Activated B cell treated with CpG ODN at 0.5 μM for 24 hours (primary cell): ENCODE measurements at regions not wholly inside any gene's neighbourhood (a gene's known extent, or its start where the extent isn't known, plus 50 kb on each side); places are given as distances from the start of the nearest gene placed in this dataset.

ENCODE experiments used
- ATAC-seq: fragments of 200-7000 bp; cut with Tn5 transposase; one replicate; pipeline ENCODE4 v1.10.0; 2021; ENCODE audit warnings: low read depth, mild to moderate bottlenecking, moderate library complexity
- CTCF ChIA-PET: fragments of 350-600 bp; sonication (Branson Sonifier 250); formaldehyde crosslinking; loops from one replicate; lab custom pipeline; 2021; ENCODE audit warnings: antibody characterized with exemption; lab: Charles Lee
- POLR2A ChIA-PET: fragments of 350-600 bp; sonication (Branson Sonifier 250); formaldehyde crosslinking; loops from one replicate; lab custom pipeline; 2021; ENCODE audit warnings: antibody characterized with exemption; lab: Charles Lee
- DNase-seq: peaks from one replicate; pipeline ENCODE4 v3.0.0; 2022
- H3K27ac Mint-ChIP-seq: one replicate; pipeline ENCODE4 v1.8.0; 2020; ENCODE audit warnings: mixed read lengths
- H3K27me3 Mint-ChIP-seq: one replicate; pipeline ENCODE4 v1.8.0; 2021; ENCODE audit warnings: mixed read lengths
- H3K36me3 Mint-ChIP-seq: one replicate; pipeline ENCODE4 v1.8.0; 2021; ENCODE audit warnings: low read depth, mixed read lengths
- H3K4me1 Mint-ChIP-seq: one replicate; pipeline ENCODE4 v1.8.0; 2021; ENCODE audit warnings: mixed read lengths
- H3K4me3 Mint-ChIP-seq: one replicate; pipeline ENCODE4 v1.8.0; 2020; ENCODE audit warnings: mild to moderate bottlenecking, mixed read lengths
- H3K9me3 Mint-ChIP-seq: one replicate; pipeline ENCODE4 v1.8.0; 2020; ENCODE audit warnings: mixed read lengths
- CTCF ChIP-seq: fragments of 200-600 bp; IDR thresholded peaks from one replicate; pipeline ENCODE4 v1.8.0; 2022; ENCODE audit warnings: antibody characterized with exemption, mild to moderate bottlenecking
- intact Hi-C: fragments of 100-400 bp; cut with micrococcal nuclease; formaldehyde crosslinking; loops from one replicate; pipeline ENCODE4 v1.15.1; 2024

DNA sequence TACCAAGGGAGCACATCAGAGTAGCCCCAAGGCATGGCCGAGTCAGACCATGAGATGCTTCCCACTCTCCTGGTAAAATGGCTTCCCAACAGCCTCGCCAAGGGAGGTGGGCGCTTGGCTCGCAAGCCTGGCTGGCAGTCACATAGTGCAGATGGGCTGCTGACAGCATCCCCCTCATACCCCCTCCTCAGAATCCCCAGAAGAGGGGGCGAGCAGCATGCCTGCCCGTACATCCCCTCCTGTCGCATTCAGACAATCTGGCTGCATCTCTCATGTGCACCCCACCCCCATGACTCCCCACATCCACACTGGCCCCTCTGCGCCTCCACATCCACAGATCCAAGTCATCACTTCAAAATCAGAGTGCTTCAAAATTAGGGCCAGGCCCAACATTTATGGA lies 54.0 kb upstream of the CES5A start:
- ATAC-seq (no peak), DNase-seq (no peak)
- ChIA-PET POLR2A (no interaction called here), CTCF (no interaction called here)
- H3K4me3 Mint-ChIP-seq: no peak overlapping the region
- no peaks in the 10 kb centered on the region for H3K27me3 Mint-ChIP-seq
- intact Hi-C loops: no loop called here
- TF ChIP-seq CTCF: no peak
- no peak overlapping the region for H3K27ac Mint-ChIP-seq
- H3K36me3 Mint-ChIP-seq: no peaks in the 10 kb centered on the region
- peaks cover 9% of the 10 kb centered on the region for H3K9me3 Mint-ChIP-seq
- H3K4me1 Mint-ChIP-seq: no peaks in the 10 kb centered on the region

- ChIA-PET POLR2A (no interaction called here), CTCF (no interaction called here)
- no peaks in the 10 kb centered on the region for H3K36me3 Mint-ChIP-seq
- ATAC-seq (no peak), DNase-seq (no peak)
- H3K4me3 Mint-ChIP-seq: no peak overlapping the region
- intact Hi-C loops: no loop called here
- no peak overlapping the region for H3K27ac Mint-ChIP-seq
- peaks cover 16% of the 10 kb centered on the region for H3K27me3 Mint-ChIP-seq
- no peak for TF ChIP-seq CTCF
- H3K9me3 Mint-ChIP-seq: peaks cover 10% of the 10 kb centered on the region
- H3K4me1 Mint-ChIP-seq: no peaks in the 10 kb centered on the region
These were observed 50.1 kb upstream of the CES5A start for GRCh38 chr16:55925242-55925641.
